Left lung (tissue), 4 donors: ENCODE measurements at regions not wholly inside any gene's neighbourhood (a gene's known extent, or its start where the extent isn't known, plus 50 kb on each side); places are given as distances from the start of the nearest gene placed in this dataset.

Experiments
- ATAC-seq: fragments of 200-7000 bp; cut with Tn5 transposase; one replicate; pipeline ENCODE4 v1.9.1; 2020; ENCODE audit warnings: moderate library complexity
- DNase-seq, 4 donors: peaks; one replicate each; pipeline ENCODE4 v3.0.0-alpha.2; 2013 to 2020
- H3K27ac ChIP-seq, 2 donors: fragments of 200-600 bp; sonication (generic) in 1 of 2; one replicate each; pipeline versions ENCODE4 v1.5.0 to v1.8.0; 2020 to 2021
- H3K27me3 ChIP-seq, 2 donors: fragments of 200-600 bp; sonication (generic) in 1 of 2; one replicate each; pipeline versions ENCODE4 v1.5.0 to v1.8.0; 2020 to 2021
- H3K36me3 ChIP-seq, 2 donors: fragments of 200-600 bp; sonication (generic) in 1 of 2; one replicate each; pipeline versions ENCODE4 v1.5.0 to v1.8.0; 2020 to 2021
- H3K4me1 ChIP-seq, 2 donors: fragments of 200-600 bp; one replicate each; pipeline ENCODE4 v1.8.0; 2021
- H3K4me3 ChIP-seq, 2 donors: fragments of 200-600 bp; sonication (generic) in 1 of 2; one replicate each; pipeline versions ENCODE4 v1.5.0 to v1.8.0; 2020 to 2021; ENCODE audit warnings: mild to moderate bottlenecking in 1 of 2
- H3K9me3 ChIP-seq, 2 donors: fragments of 200-600 bp; sonication (generic) in 1 of 2; one replicate each; pipeline versions ENCODE4 v1.5.0 to v1.8.0; 2020 to 2021
- intact Hi-C, 2 donors: fragments of 100-400 bp; cut with DNase I; formaldehyde crosslinking; loops; one replicate each; pipeline versions ENCODE4 v1.11.2 to v1.14.2; 2022
- TF ChIP-seq, protein P1 (sequence below), 2 donors: fragments of 200-600 bp; sonication (generic) in 1 of 2; IDR thresholded peaks; one replicate each; pipeline versions ENCODE4 v1.5.0 to v1.8.0; 2021; ENCODE audit warnings: antibody characterized with exemption in 2 of 2
- donor health status: DM: no; HTN: yes; CAD: no.
- donor health status: DM: no; HTN: no; CAD: no.

DNA sequence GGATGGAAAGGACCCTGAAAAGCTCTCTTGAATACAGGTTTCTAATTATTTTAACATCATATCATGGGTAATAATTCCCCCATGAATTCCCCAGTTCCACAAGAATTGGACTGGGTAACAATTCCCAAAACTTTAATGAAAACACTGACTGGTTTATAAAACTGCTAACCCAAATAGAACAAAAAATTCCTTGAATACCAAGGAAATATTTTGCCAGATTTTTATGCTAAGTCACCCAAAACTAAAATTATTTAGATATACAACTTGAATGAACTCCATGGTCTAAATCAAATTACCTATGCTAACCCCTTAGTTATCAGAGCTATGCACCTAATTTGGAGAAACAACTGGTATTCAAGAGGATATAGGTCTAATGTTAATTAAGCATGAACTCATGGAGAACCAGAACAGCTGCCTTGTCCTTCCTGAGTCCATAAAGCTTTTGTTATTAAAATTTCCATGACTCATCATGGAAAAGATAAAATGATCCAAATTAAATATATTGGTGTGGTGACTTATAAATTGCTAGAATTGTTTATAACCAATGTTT, 164.9 kb upstream of the TUT7 start:
- Histone ChIP-seq H3K9me3 (no peaks in the 10 kb centered on the region), H3K4me3 (no peak overlapping the region), H3K36me3 (no peaks in the 10 kb centered on the region), H3K27ac (no peak overlapping the region), H3K27me3 (no peaks in the 10 kb centered on the region), H3K4me1 (no peaks in the 10 kb centered on the region)
- TF ChIP-seq, protein P1, sequence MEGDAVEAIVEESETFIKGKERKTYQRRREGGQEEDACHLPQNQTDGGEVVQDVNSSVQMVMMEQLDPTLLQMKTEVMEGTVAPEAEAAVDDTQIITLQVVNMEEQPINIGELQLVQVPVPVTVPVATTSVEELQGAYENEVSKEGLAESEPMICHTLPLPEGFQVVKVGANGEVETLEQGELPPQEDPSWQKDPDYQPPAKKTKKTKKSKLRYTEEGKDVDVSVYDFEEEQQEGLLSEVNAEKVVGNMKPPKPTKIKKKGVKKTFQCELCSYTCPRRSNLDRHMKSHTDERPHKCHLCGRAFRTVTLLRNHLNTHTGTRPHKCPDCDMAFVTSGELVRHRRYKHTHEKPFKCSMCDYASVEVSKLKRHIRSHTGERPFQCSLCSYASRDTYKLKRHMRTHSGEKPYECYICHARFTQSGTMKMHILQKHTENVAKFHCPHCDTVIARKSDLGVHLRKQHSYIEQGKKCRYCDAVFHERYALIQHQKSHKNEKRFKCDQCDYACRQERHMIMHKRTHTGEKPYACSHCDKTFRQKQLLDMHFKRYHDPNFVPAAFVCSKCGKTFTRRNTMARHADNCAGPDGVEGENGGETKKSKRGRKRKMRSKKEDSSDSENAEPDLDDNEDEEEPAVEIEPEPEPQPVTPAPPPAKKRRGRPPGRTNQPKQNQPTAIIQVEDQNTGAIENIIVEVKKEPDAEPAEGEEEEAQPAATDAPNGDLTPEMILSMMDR (IDR thresholded peaks at IDR 0.05): no peak
- intact Hi-C loops: no loop called here
- ATAC-seq (no peak), DNase-seq (no peak)

DNA sequence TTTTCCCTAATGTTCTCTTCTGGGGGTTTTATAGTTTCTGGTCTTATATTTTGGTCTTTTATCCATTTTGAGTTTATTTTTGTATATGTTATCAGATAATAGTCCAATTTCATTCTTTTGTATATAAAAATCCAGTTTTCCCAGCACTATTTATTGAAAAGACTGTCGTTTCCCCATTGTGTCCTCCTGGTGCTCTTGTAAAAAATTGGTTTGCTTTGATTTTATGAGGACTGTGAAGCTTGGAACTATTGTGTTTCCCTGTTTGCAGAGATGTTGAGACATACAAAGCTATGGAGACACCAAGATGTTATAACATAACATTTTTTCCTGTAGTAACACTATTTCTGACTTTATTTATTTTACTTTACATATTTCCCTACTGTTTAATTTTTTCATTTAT, 163.3 kb upstream of the TUT7 start:
- ATAC-seq: no peak
- H3K4me1 ChIP-seq: no peaks in the 10 kb centered on the region
- TF ChIP-seq, protein P1 (IDR thresholded peaks at IDR 0.05): no peak

DNA sequence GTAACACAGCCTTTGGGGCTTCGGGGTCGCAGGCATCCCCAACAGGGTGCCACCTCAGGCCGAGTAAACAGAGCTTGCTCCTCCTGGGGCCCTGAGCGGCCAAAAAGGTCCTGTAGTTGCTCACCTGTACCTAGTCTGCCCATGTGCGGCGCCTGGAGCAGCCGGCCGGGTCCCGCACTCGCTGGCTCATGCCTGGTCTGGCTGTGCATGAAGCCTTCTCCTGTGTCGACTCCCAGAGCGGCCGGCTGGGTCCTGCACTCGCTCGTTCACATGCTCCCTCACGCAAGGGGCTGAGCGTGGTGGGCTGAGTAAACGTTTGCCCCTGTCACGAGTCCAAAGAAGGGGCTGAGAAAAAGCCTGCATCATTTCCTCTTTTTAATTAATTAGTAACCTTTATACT, 162.4 kb upstream of the TUT7 start:
- no peaks in the 10 kb centered on the region for H3K27me3 ChIP-seq
- no peak for ATAC-seq
- no peak overlapping the region for H3K27ac ChIP-seq
- no peak overlapping the region for H3K4me3 ChIP-seq
- H3K36me3 ChIP-seq: no peaks in the 10 kb centered on the region
- TF ChIP-seq, protein P1 (IDR thresholded peaks at IDR 0.05): no peak
- intact Hi-C loops: no loop called here
- DNase-seq: peak in 1 of 4 donors; percentile 81
- H3K4me1 ChIP-seq: no peaks in the 10 kb centered on the region
- H3K9me3 ChIP-seq: no peaks in the 10 kb centered on the region

More for the DNA sequence above, 163.3 kb upstream of the TUT7 start:
- Histone ChIP-seq H3K27me3 (no peaks in the 10 kb centered on the region), H3K9me3 (no peaks in the 10 kb centered on the region), H3K4me3 (no peak overlapping the region), H3K36me3 (no peaks in the 10 kb centered on the region), H3K27ac (no peak overlapping the region)
- intact Hi-C loops: no loop called here
- no peak for DNase-seq

DNA sequence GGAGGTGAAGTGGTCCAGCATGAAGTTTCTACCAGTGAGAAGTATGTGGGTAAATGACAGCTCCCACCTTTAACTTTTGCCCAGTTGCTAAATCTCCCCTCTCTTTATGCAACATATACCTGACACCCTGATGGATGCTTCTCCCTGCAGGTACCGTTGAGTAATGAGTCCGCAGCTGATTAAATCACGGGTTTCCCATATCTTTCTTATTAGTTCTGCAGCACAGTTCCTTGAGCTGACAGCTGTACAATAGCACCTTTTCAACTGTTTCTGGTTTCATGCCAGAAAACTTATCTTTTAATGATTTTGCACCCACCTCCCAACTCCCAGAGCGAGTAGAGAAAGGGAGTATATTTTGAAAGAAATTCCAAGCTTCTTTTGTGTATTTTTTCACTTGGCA, 161.0 kb upstream of the TUT7 start:
- H3K36me3 ChIP-seq: no peaks in the 10 kb centered on the region
- H3K9me3 ChIP-seq: no peaks in the 10 kb centered on the region
- intact Hi-C loops: no loop called here
- ATAC-seq (no peak), DNase-seq (no peak)
- no peak overlapping the region for H3K27ac ChIP-seq
- no peaks in the 10 kb centered on the region for H3K4me1 ChIP-seq
- no peaks in the 10 kb centered on the region for H3K27me3 ChIP-seq
- H3K4me3 ChIP-seq: no peak overlapping the region
- TF ChIP-seq, protein P1 (IDR thresholded peaks at IDR 0.05): no peak

DNA sequence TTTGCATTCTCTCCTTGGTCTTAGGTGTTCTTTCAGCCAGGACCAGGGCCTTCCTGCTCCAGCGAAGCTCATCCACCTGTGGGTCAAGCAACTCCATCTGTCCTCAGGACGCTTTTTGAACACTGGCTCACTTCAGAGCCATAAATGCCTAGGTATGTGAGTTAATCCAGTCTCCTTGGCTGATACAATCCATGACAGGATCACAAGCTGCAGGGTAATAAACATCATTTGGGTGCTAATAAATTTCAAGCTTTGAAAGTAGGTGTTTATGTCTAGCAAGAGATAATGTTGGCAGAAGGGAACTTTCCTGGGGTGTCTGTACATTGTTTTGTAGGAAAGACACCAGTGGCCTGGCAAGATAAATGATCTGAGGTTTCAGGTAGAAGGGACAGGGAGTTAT, 159.2 kb upstream of the TUT7 start:
- DNase-seq (no peak), ATAC-seq (no peak)
- Histone ChIP-seq H3K27me3 (no peaks in the 10 kb centered on the region), H3K36me3 (no peaks in the 10 kb centered on the region), H3K9me3 (no peaks in the 10 kb centered on the region), H3K27ac (no peak overlapping the region), H3K4me3 (no peak overlapping the region), H3K4me1 (no peaks in the 10 kb centered on the region)
- TF ChIP-seq, protein P1 (IDR thresholded peaks at IDR 0.05): no peak
- intact Hi-C loops: no loop called here
